HG03103 (cell line): ENCODE measurements at regions not wholly inside any gene's neighbourhood (a gene's known extent, or its start where the extent isn't known, plus 50 kb on each side); places are given as distances from the start of the nearest gene placed in this dataset.

Experiments used
- ATAC-seq: cut with Tn5 transposase; IDR thresholded peaks from one replicate; pipeline ENCODE4 v1.9.1; 2021; ENCODE audit warnings: low read depth; ENCODE audit not compliant: unreplicated experiment

- ATAC-seq, result no peak
Measured at GRCh38 chr12:59839514-59839913, 243.7 kb downstream of the SLC16A7 start.

GRCh38 chr12:59843260-59843843 is 247.5 kb downstream of the SLC16A7 start:
- no peak for ATAC-seq

GRCh38 chr12:59844750-59845149 is 248.9 kb downstream of the SLC16A7 start:
- ATAC-seq, result no peak

GRCh38 chr12:59845293-59845692 is 249.5 kb downstream of the SLC16A7 start:
- no peak for ATAC-seq

GRCh38 chr12:59847127-59847526 is 251.3 kb downstream of the SLC16A7 start:
- ATAC-seq, result no peak

- no peak for ATAC-seq
Measured at GRCh38 chr12:59850268-59850667, 254.4 kb downstream of the SLC16A7 start.

- no peak for ATAC-seq
Measured at GRCh38 chr12:59858508-59859170, 262.8 kb downstream of the SLC16A7 start.

GRCh38 chr12:59859171-59859510 is 263.3 kb downstream of the SLC16A7 start:
- no peak for ATAC-seq

- no peak for ATAC-seq
Measured at GRCh38 chr12:59861635-59862034, 265.8 kb downstream of the SLC16A7 start.

GRCh38 chr12:59867055-59867454 is 271.2 kb downstream of the SLC16A7 start:
- ATAC-seq, result no peak

GRCh38 chr12:59867689-59868088 is 271.9 kb downstream of the SLC16A7 start:
- ATAC-seq, result no peak

- no peak for ATAC-seq
Measured at GRCh38 chr12:59871779-59872178, 275.9 kb downstream of the SLC16A7 start.

GRCh38 chr12:59873136-59873535 is 277.3 kb downstream of the SLC16A7 start:
- ATAC-seq, result no peak

GRCh38 chr12:59874781-59875180 is 279.0 kb downstream of the SLC16A7 start:
- no peak for ATAC-seq

- ATAC-seq, result no peak
Measured at GRCh38 chr12:59886131-59886733, 290.4 kb downstream of the SLC16A7 start.

GRCh38 chr12:59887178-59887577 is 291.3 kb downstream of the SLC16A7 start:
- ATAC-seq, result no peak

GRCh38 chr12:59890896-59891579 is 295.2 kb downstream of the SLC16A7 start:
- ATAC-seq, result no peak

- ATAC-seq, result no peak
Measured at GRCh38 chr12:59895166-59895775, 299.4 kb downstream of the SLC16A7 start.

GRCh38 chr12:59904874-59905521 is 309.2 kb downstream of the SLC16A7 start:
- no peak for ATAC-seq

GRCh38 chr12:59911516-59911915 is 315.7 kb downstream of the SLC16A7 start:
- ATAC-seq, result no peak

- no peak for ATAC-seq
Measured at GRCh38 chr12:59916988-59917387, 321.2 kb downstream of the SLC16A7 start.
